Astrocyte of the cerebellum (primary cell): ENCODE measurements at regions not wholly inside any gene's neighbourhood (a gene's known extent, or its start where the extent isn't known, plus 50 kb on each side); places are given as distances from the start of the nearest gene placed in this dataset.
"Not testable (repeated sequence)": the region's sequence is repeated elsewhere in the genome, so short reads cannot be mapped to it uniquely, and the experiment has no call there.

ENCODE experiments used
- DNase-seq: peaks from one replicate; pipeline ENCODE4 v3.0.0-alpha.2; 2011; ENCODE audit warnings: low read depth
- H3K4me3 ChIP-seq: 2 replicates; pipeline ENCODE4 v1.5.1; 2011; ENCODE audit warnings: mild to moderate bottlenecking, low read depth, low read length, moderate library complexity
- in situ Hi-C: cut with HindIII; loops from 2 replicates; pipeline ENCODE4 v1.10.0; 2017; ENCODE audit warnings: low sequenced_read_pairs
- TF ChIP-seq, protein P1 (sequence below): IDR thresholded peaks from 2 replicates; pipeline ENCODE4 v1.5.1; 2012; ENCODE audit warnings: low read length, low read depth, moderate library complexity, mild to moderate bottlenecking; ENCODE audit errors: missing control alignments

DNA sequence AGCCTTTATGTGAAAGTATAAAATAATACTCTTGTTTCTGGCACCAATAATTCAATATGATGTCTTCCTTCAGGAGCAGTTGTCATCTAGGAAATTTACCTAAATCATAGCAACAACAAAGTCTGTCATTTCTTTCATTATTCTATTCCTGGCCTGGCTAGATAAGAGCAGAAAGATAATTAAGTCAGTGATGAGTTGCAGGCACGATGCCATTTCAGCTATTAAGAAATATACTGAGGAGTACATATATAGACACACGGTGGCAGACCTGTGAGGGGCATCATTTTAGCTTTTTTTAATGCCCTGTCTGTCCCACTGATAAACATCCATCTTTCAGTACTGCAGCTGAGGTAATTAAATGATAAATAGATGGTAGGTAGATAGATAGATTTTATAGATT is 756.1 kb upstream of the EPHA7 start:
- TF ChIP-seq, protein P1, sequence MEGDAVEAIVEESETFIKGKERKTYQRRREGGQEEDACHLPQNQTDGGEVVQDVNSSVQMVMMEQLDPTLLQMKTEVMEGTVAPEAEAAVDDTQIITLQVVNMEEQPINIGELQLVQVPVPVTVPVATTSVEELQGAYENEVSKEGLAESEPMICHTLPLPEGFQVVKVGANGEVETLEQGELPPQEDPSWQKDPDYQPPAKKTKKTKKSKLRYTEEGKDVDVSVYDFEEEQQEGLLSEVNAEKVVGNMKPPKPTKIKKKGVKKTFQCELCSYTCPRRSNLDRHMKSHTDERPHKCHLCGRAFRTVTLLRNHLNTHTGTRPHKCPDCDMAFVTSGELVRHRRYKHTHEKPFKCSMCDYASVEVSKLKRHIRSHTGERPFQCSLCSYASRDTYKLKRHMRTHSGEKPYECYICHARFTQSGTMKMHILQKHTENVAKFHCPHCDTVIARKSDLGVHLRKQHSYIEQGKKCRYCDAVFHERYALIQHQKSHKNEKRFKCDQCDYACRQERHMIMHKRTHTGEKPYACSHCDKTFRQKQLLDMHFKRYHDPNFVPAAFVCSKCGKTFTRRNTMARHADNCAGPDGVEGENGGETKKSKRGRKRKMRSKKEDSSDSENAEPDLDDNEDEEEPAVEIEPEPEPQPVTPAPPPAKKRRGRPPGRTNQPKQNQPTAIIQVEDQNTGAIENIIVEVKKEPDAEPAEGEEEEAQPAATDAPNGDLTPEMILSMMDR = no peak

DNA sequence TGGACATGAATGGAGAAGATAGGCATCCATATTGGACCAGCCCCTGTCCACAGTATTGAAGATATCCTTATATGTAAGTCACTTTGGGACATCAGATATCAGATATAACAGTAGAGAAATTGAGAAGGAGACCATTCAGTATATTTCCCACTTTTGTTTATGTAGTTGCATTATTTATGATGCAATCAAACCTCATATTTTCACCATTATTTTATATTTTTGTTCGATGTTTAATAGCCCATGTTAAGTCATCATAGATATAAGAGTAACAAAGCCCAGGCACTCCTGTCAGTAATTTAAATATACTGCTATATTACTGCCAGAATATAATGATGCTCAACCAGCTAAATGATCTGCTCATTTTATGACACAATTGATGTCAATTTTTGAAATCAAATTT is 744.5 kb upstream of the EPHA7 start:
- H3K4me3 ChIP-seq = no peak overlapping the region
- TF ChIP-seq, protein P1 = no peak
- in situ Hi-C loops = no loop called here
- DNase-seq = no peak

More for the DNA sequence above, 756.1 kb upstream of the EPHA7 start:
- no peak for DNase-seq
- in situ Hi-C loops = no loop called here
- no peak overlapping the region for H3K4me3 ChIP-seq

DNA sequence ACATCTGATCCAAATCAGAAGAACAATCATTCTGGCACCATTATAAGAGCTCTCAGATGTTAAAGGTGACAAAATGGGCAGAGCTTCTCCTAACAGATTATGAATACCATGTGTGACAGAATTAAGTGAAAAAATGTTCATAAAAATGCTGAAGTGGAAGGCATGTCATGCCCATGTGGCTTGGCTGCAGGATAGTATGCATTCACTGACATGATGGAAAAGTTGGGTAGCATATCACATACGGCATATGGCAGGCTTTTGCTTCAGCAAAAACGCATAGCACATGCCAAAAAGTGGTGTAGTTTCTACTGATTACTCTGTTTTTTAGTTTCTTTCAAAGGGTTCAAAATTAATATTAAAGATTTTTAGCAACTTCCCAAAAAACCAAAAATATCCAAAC is 731.5 kb upstream of the EPHA7 start:
- no peak for DNase-seq
- in situ Hi-C loops = no loop called here
- H3K4me3 ChIP-seq = no peak overlapping the region
- TF ChIP-seq, protein P1 = no peak

DNA sequence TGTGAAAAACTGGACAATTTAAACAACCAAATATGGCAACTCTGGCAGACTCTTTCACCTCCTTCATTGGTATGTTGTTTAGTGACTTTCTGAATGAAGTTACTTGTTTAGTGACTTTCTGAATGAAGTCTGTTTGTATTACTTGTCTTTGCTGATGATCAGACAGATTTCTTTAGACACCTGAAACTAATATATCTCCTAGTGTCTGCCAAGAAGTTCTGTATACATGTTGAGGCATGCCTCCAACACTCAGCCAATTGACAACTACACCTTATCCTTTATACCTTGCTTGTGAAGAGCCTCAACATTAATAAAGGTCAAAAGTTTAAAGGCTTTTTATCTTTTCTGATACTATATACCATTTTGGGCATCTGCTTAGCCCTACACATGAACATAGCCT is 725.4 kb upstream of the EPHA7 start:
- TF ChIP-seq, protein P1 = no peak
- no peak overlapping the region for H3K4me3 ChIP-seq
- no peak for DNase-seq
- in situ Hi-C loops = no loop called here

DNA sequence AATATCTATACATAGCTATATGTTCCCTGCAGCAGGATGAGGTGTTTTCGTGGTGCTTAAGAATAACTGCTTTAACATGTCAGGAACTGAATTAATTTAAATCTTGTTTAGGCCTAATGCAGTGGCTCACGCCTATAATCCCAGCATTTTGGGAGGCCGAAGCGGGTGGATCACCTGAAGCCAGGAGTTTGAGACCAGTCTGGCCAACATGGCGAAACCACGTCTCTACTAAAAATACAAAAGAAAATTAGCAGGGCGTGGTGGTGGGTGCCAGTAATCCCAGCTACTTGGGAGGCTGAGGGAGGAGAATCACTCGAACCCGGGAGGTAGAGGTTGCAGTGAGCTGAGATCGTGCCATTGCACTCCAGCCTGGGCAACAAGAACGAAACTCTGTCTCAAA is 717.8 kb upstream of the EPHA7 start:
- H3K4me3 ChIP-seq, in situ Hi-C loops, DNase-seq: not testable (repeated sequence)

DNA sequence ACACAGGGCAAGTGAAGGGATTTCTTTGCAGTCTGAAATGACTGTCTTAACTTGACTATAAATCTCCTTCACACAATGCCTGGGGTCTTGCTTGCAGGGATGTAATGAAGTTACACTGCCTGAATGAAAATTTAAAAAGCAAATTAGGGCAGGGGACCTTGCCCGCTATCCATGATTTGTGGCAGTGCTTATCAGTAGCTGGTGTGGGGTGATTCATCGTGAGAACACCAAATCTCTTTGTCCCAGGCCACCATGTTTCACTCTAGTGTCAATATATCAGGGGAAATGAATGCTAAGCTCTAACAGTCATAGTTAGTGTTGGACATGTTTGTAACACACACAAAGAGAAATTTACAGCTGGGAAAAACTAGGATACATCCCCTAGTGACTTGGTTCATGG is 713.7 kb upstream of the EPHA7 start:
- in situ Hi-C loops = no loop called here
- no peak for DNase-seq
- TF ChIP-seq, protein P1 = no peak
- H3K4me3 ChIP-seq = no peak overlapping the region

DNA sequence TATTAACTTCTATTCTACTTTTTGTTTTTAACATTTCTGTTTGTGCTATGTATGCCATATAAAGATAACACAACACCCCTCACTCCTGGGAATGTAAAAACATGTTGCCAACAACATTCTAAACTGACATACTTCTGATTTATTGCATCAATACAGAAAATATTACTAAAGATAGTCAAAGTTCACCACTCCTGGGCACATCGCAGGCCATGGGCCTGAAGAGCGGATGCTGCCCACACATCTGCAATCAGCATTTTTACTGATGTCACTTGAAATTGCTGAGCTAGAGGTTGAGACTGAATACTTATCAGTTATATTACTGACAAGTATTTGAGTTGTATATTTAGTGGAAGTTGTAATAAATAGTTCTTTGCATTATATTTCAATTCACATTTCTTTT is 711.9 kb upstream of the EPHA7 start:
- TF ChIP-seq, protein P1 = no peak
- in situ Hi-C loops = no loop called here
- DNase-seq = no peak
- H3K4me3 ChIP-seq = no peak overlapping the region
